ENCODE measurements at regions not wholly inside any gene's neighbourhood (a gene's known extent, or its start where the extent isn't known, plus 50 kb on each side); places are given as distances from the start of the nearest gene placed in this dataset.

- no peak overlapping the region for H4K8ac ChIP-seq (ENCODE audit: low read depth in 2 of 2, low read length in 2 of 2)
- no peak overlapping the region for H3K4me3 ChIP-seq (ENCODE audit: insufficient read depth, low read depth, low read length)
- no peak overlapping the region for H2AK5ac ChIP-seq (ENCODE audit: low read depth, low read length)
- intact Hi-C loops (cut with micrococcal nuclease), result no loop called here
- H3K27ac ChIP-seq (ENCODE audit: insufficient read depth, low read length), result no peak overlapping the region
- ChIA-PET POLR2A (ENCODE audit: unreplicated experiment) (no interaction called here), CTCF (no interaction called here)
- no peak overlapping the region for H2BK20ac ChIP-seq (ENCODE audit: low read depth, low read length)
- 91% methylated on average over 10 of the region's 34 CpGs; no CpG with 5 or more reads in 1 of the 2 experiments for WGBS, 2 experiments (ENCODE audit: extremely low coverage in 2 of 2, insufficient read length in 1 of 2)
- H3K79me1 ChIP-seq (ENCODE audit: low read depth in 1 of 2, low read length in 2 of 2), result no peaks in the 10 kb centered on the region
- no peak overlapping the region for H3K9ac ChIP-seq (ENCODE audit: low read depth, low read length)
- H3K56ac ChIP-seq (ENCODE audit: extremely low read depth, insufficient read depth, low read length), result no peak overlapping the region
- no peak overlapping the region for H3K4ac ChIP-seq (ENCODE audit: low read depth, low read length)
- H2BK15ac ChIP-seq (ENCODE audit: low read depth, low read length), result no peak overlapping the region
- H3K23ac ChIP-seq (ENCODE audit: low read depth, low read length), result no peak overlapping the region
- no peaks in the 10 kb centered on the region for H3K9me1 ChIP-seq (ENCODE audit: insufficient read depth, low read length)
- no TSS peak for BruUV-seq (replicated peaks)
- in situ Hi-C loops (cut with MboI; ENCODE audit: low sequenced_read_pairs), result no loop called here
- no peak overlapping the region for H4K5ac ChIP-seq (ENCODE audit: low read depth, low read length)
- no peak overlapping the region for H2BK120ac ChIP-seq (ENCODE audit: low read depth, low read length)
- H4K91ac ChIP-seq (ENCODE audit: insufficient read depth, low read depth, low read length), result no peak overlapping the region
- H3K9me3 ChIP-seq (ENCODE audit: control insufficient read depth, insufficient read depth, low read length), result peaks cover 11% of the 10 kb centered on the region
- H2BK5ac ChIP-seq (ENCODE audit: low read depth, low read length, poor library complexity, severe bottlenecking), result no peak overlapping the region
- H3K18ac ChIP-seq (ENCODE audit: low read depth, low read length), result no peak overlapping the region
- H4K20me1 ChIP-seq (ENCODE audit: insufficient read depth, low read length), result no peaks in the 10 kb centered on the region
- ATAC-seq (ENCODE audit: low read depth), result no peak
- peaks cover 7% of the 10 kb centered on the region; the same call in 1 of the 2 replicates for H3K27me3 ChIP-seq (ENCODE audit: control insufficient read depth, insufficient read depth, low read length)
- dilution Hi-C loops (cut with HindIII; ENCODE audit: low sequenced_read_pairs, unreplicated experiment), result no loop called here
- no peak for DNase-seq
- H3K4me1 ChIP-seq (ENCODE audit: control insufficient read depth, insufficient read depth, low read length), result no peaks in the 10 kb centered on the region
- no peak overlapping the region for H2AFZ ChIP-seq (replicated peaks; ENCODE audit: low read length, poor library complexity)
- no peak overlapping the region for H3K14ac ChIP-seq (replicated peaks; ENCODE audit: low read depth, low read length)
- no peak overlapping the region for H3K4me2 ChIP-seq (ENCODE audit: low read depth, low read length)
- H2AK9ac ChIP-seq (replicated peaks; ENCODE audit: low read depth, low read length, poor library complexity), result no peak overlapping the region
- no peaks in the 10 kb centered on the region for H3K36me3 ChIP-seq (ENCODE audit: control insufficient read depth, insufficient read depth, low read length)
- TF ChIP-seq CEBPB (IDR thresholded peaks at IDR 0.05; ENCODE audit: low read depth, low read length) (no peak), FOS (IDR thresholded peaks at IDR 0.05; ENCODE audit: low read depth, low read length) (no peak), BHLHE40 (IDR thresholded peaks at IDR 0.05; ENCODE audit: low read depth, low read length) (no peak), MAFK (IDR thresholded peaks at IDR 0.05; ENCODE audit: low read depth, low read length) (no peak), CTCF (conservative IDR thresholded peaks at IDR 0.05; ENCODE audit: low read depth, low read length) (no peak), RAD21 (IDR thresholded peaks at IDR 0.05; ENCODE audit: low read length) (no peak), POLR2A (IDR thresholded peaks at IDR 0.05; ENCODE audit: low read depth, low read length) (no peak), MAZ (IDR thresholded peaks at IDR 0.05; ENCODE audit: borderline replicate concordance, low read depth, low read length) (no peak), RCOR1 (IDR thresholded peaks at IDR 0.05; ENCODE audit: insufficient replicate concordance, low read length) (no peak), NFE2L2 (IDR thresholded peaks at IDR 0.05; ENCODE audit: low read depth, low read length) (no peak), CHD1 (IDR thresholded peaks at IDR 0.05; ENCODE audit: low read depth, low read length) (no peak), MXI1 (IDR thresholded peaks at IDR 0.05; ENCODE audit: borderline replicate concordance, low read depth, low read length) (no peak), SMC3 (IDR thresholded peaks at IDR 0.05; ENCODE audit: low read depth, low read length) (no peak), RFX5 (IDR thresholded peaks at IDR 0.05; ENCODE audit: low read depth, low read length) (no peak)
- TF ChIP-seq, protein P1, sequence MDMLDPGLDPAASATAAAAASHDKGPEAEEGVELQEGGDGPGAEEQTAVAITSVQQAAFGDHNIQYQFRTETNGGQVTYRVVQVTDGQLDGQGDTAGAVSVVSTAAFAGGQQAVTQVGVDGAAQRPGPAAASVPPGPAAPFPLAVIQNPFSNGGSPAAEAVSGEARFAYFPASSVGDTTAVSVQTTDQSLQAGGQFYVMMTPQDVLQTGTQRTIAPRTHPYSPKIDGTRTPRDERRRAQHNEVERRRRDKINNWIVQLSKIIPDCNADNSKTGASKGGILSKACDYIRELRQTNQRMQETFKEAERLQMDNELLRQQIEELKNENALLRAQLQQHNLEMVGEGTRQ (IDR thresholded peaks at IDR 0.05; ENCODE audit: low read depth, low read length), result no peak
Measured at GRCh38 chr11:69391192-69392103, 90.0 kb upstream of the LINC01488 start.

Measured in IMR-90 (cell line).